22Rv1 (cell line): ENCODE measurements at regions not wholly inside any gene's neighbourhood (a gene's known extent, or its start where the extent isn't known, plus 50 kb on each side); places are given as distances from the start of the nearest gene placed in this dataset.

Source experiments
- CTCF ChIP-seq: fragments of 450-650 bp; IDR thresholded peaks from 2 replicates; pipeline ENCODE4 v1.5.1; 2017; ENCODE audit warnings: mild to moderate bottlenecking
- ZFX ChIP-seq: fragments of 450-650 bp; IDR thresholded peaks from 2 replicates; pipeline ENCODE4 v1.6.1; 2017; ENCODE audit warnings: antibody characterized with exemption, borderline replicate concordance

GRCh38 chr3:166484470-166484869 lies 647.2 kb upstream of the BCHE start:
- no peak for TF ChIP-seq CTCF
- TF ChIP-seq ZFX, result no peak
